H1 (cell line): ENCODE measurements at regions not wholly inside any gene's neighbourhood (a gene's known extent, or its start where the extent isn't known, plus 50 kb on each side); places are given as distances from the start of the nearest gene placed in this dataset.

Experiments
- SP2 ChIP-seq: IDR thresholded peaks from 2 replicates; pipeline ENCODE4 v1.6.1; 2012; ENCODE audit warnings: mild to moderate bottlenecking, low read length, inconsistent platforms
- TF ChIP-seq, protein P1 (sequence below): IDR thresholded peaks from 2 replicates; pipeline ENCODE4 v1.6.1; 2012; ENCODE audit warnings: inconsistent platforms

GRCh38 chr20:57024849-57025248 is 241.6 kb downstream of the BMP7 start (continued):
- no peak for TF ChIP-seq SP2
- TF ChIP-seq, protein P1, sequence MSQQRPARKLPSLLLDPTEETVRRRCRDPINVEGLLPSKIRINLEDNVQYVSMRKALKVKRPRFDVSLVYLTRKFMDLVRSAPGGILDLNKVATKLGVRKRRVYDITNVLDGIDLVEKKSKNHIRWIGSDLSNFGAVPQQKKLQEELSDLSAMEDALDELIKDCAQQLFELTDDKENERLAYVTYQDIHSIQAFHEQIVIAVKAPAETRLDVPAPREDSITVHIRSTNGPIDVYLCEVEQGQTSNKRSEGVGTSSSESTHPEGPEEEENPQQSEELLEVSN, result no peak
